Ovary (tissue), 3 donors: ENCODE measurements at regions not wholly inside any gene's neighbourhood (a gene's known extent, or its start where the extent isn't known, plus 50 kb on each side); places are given as distances from the start of the nearest gene placed in this dataset.

Experiments
- CTCF ChIP-seq, 3 donors: fragments of 450-650 bp in 2 of 3; fragments of 200-600 bp in 1 of 3; IDR thresholded peaks; one replicate each; pipeline versions ENCODE4 v1.5.1 to v1.8.0; 2016 to 2022; ENCODE audit warnings: antibody characterized with exemption in 3 of 3, mild to moderate bottlenecking in 1 of 3
- EP300 ChIP-seq: sonication (generic); formaldehyde crosslinking; IDR thresholded peaks from one replicate; pipeline ENCODE4 v1.6.1; 2017; ENCODE audit warnings: antibody characterized with exemption
- POLR2A ChIP-seq: fragments of 450-650 bp; IDR thresholded peaks from one replicate; pipeline ENCODE4 v1.6.1; 2017; ENCODE audit warnings: antibody characterized with exemption, mild to moderate bottlenecking, moderate library complexity
- donor health status: DM: no; HTN: no; CAD: no.

GRCh38 chr1:232553050-232553754 is 76.7 kb downstream of the SIPA1L2 start:
- TF ChIP-seq CTCF (IDR thresholded peaks at IDR 0.05) = no peak
- no peak for TF ChIP-seq POLR2A
- TF ChIP-seq EP300 = no peak
